ENCODE measurements at regions not wholly inside any gene's neighbourhood (a gene's known extent, or its start where the extent isn't known, plus 50 kb on each side); places are given as distances from the start of the nearest gene placed in this dataset.

DNA sequence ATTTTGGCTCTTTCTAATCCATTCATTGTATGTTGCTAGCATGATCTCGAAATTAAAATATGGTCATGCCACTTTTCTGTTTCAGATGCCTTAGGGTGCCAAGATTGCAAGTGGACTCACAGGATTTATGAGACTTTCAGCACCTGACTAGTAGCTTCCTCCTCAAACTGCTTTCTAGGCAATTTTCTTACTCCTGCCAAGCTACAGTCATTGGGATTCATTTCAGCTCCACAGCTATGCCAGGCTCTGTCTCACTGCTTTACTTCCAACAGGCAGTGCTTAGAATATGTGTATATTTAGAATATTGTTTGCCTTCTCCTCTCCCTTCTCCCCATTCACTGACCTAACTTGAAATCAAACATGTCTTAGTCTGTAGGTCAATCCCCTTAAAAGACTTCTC is 681.4 kb downstream of the TENT5A start:
- DNase-seq (ENCODE audit: low read depth in 2 of 2): no peak
- H3K4me3 ChIP-seq (replicated peaks in 1 of 2; ENCODE audit: low read depth in 2 of 2, low read length in 2 of 2): no peak overlapping the region
- TF ChIP-seq, protein P1, sequence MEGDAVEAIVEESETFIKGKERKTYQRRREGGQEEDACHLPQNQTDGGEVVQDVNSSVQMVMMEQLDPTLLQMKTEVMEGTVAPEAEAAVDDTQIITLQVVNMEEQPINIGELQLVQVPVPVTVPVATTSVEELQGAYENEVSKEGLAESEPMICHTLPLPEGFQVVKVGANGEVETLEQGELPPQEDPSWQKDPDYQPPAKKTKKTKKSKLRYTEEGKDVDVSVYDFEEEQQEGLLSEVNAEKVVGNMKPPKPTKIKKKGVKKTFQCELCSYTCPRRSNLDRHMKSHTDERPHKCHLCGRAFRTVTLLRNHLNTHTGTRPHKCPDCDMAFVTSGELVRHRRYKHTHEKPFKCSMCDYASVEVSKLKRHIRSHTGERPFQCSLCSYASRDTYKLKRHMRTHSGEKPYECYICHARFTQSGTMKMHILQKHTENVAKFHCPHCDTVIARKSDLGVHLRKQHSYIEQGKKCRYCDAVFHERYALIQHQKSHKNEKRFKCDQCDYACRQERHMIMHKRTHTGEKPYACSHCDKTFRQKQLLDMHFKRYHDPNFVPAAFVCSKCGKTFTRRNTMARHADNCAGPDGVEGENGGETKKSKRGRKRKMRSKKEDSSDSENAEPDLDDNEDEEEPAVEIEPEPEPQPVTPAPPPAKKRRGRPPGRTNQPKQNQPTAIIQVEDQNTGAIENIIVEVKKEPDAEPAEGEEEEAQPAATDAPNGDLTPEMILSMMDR (IDR thresholded peaks at IDR 0.05; ENCODE audit: low read depth, low read length): no peak

DNA sequence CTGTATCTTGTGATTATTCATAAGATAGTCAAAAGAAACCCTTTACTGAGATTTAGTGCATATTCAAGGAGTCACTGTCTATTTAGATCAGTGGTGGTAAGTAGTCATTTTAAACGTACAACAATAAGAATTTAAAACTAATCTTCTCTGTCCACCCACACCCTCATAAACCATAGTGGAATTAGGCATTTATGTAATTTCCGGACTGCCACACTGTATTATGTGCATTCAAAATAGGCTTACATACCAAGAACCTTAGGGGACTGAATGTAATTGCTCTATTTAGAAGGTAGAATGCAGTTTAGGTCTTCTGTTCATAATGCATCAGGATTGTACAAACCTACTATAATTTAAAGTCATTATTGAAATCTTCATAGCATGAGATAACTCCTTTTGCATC is 685.4 kb downstream of the TENT5A start:
- TF ChIP-seq, protein P1 (IDR thresholded peaks at IDR 0.05; ENCODE audit: low read depth, low read length): no peak
- DNase-seq (ENCODE audit: low read depth in 2 of 2): no peak
- no peak overlapping the region for H3K4me3 ChIP-seq (replicated peaks in 1 of 2; ENCODE audit: low read depth in 2 of 2, low read length in 2 of 2)

DNA sequence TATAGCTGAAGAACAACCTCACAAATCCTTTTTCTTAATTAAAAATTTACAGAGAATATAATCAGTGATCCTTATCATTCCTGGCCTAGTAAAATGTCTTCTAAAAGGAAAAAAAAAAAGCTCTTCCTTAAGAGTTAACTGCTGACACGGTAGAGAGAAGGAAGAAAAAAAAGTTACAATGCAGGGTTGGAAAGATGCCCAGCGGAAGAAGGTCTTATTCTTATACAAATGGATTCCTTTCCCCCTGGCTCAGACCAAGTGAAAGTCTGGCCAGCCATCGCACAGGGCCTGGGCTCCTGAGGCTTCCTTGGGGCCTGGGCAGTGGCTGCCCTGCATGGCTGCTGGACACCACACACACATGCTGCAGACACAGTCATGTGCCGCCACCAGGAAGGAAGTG is 688.6 kb downstream of the TENT5A start:
- TF ChIP-seq, protein P1 (IDR thresholded peaks at IDR 0.05; ENCODE audit: low read depth, low read length): no peak
- H3K4me3 ChIP-seq (replicated peaks in 1 of 2; ENCODE audit: low read depth in 2 of 2, low read length in 2 of 2): no peak overlapping the region
- peak; percentile 2 to 3 for DNase-seq (ENCODE audit: low read depth in 2 of 2)

DNA sequence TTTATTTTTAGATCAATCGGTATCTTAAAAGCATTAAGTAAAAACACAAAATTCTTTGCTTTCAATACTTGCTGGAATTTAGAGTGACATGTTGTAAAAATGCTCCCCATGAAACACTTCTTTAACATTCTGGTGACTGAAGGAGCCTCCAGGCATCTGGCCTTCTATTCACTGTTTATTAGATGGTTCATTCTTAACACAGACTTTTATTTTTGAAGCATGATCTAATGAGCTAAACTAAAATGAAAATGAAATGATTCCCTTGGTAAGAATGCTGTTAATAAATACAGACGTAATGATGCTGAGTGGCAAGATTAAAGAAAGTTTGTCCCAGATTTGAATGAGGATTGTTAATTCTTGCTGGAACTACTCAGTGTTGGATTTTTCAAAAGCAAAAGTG is 698.4 kb downstream of the TENT5A start:
- TF ChIP-seq, protein P1 (IDR thresholded peaks at IDR 0.05; ENCODE audit: low read depth, low read length): no peak
- no peak overlapping the region for H3K4me3 ChIP-seq (replicated peaks in 1 of 2; ENCODE audit: low read depth in 2 of 2, low read length in 2 of 2)

DNA sequence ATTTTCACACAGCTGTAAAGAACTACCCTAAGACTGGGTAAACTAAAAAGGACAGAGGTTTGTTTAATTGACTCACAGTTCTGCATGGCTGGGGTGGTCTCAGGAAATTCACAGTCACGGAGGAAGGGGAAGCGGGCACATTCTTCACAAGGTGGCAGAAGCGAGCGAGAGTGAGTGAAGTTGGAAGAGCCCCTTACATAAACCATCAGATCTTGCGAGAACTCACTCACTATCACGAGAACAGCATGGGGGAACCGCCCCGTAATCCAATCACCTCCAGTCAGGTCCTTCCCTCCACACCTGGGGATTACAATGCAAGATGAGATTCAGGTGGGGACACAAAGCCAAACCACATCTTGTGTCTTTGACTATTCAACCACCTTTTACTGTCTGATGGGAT is 700.5 kb downstream of the TENT5A start:
- H3K4me3 ChIP-seq (replicated peaks in 1 of 2; ENCODE audit: low read depth in 2 of 2, low read length in 2 of 2): no peak overlapping the region
- TF ChIP-seq, protein P1 (IDR thresholded peaks at IDR 0.05; ENCODE audit: low read depth, low read length): no peak

More for the DNA sequence above, 698.4 kb downstream of the TENT5A start:
- no peak for DNase-seq (ENCODE audit: low read depth in 2 of 2)

DNA sequence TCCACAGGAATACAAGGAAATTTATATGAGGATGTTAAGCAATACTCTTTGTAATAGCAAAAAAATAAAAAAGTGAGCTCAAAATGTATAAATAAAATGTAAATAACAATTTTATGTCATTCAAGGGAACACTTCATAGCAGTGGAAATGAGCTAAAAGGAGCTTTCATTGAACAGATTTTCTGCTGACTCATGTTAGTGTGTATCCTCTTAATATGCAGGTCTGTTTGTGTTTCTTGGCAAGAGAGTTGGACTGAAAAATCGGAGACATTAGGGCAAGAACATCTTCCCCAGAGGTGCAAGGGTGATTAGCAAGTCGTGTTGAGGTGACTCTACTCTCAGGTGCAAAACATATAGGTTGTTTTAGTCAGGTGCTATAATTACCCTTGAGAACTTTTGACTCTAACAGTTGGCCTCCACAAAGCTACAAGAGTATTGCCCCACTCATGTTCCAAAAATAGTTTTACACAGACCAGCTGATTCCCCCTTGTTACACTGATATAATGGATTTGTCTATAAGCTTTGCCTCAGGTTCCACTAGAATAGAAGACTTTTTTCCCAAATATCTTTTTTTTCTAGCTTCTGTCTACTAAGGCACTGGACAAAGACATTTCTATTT is 702.9 kb downstream of the TENT5A start:
- TF ChIP-seq, protein P1 (IDR thresholded peaks at IDR 0.05; ENCODE audit: low read depth, low read length): no peak
- DNase-seq (ENCODE audit: low read depth in 2 of 2): peak; percentile 2 to 32
- H3K4me3 ChIP-seq (replicated peaks in 1 of 2; ENCODE audit: low read depth in 2 of 2, low read length in 2 of 2): no peak overlapping the region

More for the DNA sequence above, 700.5 kb downstream of the TENT5A start:
- no peak for DNase-seq (ENCODE audit: low read depth in 2 of 2)

DNA sequence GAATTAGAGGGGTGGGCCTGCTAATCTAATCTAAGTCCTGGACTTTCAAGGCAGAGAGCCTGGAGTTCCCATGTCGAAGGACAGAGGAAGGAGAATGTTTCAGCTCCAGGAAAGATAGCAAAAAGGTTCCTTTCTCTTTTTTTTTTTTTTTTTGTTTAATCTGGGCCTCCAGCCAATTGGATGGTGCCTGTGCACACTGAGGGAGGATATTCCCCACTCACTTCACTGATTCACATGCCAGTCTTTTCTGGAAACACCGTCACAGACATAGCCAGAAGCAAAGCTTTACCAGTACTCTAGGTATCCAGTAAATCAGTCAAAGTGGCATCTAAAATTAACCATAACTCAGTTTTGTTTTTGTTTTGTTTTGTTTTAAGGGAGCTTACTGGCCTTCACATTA is 721.1 kb downstream of the TENT5A start:
- peak; percentile 9 to 12 for DNase-seq (ENCODE audit: low read depth in 2 of 2)
- H3K4me3 ChIP-seq (replicated peaks in 1 of 2; ENCODE audit: low read depth in 2 of 2, low read length in 2 of 2): no peak overlapping the region

More for the DNA sequence above, 721.1 kb downstream of the TENT5A start:
- TF ChIP-seq, protein P1 (IDR thresholded peaks at IDR 0.05; ENCODE audit: low read depth, low read length): no peak

Measured in cardiac fibroblast (primary cell).